ENCODE measurements at regions not wholly inside any gene's neighbourhood (a gene's known extent, or its start where the extent isn't known, plus 50 kb on each side); places are given as distances from the start of the nearest gene placed in this dataset.

DNA sequence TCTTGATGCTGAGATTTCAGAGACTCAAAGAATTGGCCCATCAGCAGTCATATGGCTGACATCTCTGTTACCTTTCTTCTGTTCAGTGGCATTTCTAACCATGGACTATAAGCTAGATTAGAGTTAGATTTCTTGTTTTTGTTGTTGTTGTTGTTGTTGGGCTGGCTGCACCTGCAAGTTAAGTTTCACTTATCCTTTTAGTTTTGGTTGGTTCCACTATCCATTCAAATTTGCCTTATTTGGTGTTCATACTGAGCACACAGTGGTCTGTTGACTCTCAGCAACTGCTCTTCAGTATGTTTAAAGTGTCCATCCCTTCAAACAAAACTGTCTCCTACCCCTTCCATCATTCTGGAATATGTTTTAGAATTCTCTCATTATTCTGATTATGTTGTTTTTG is 106.8 kb downstream of the ZFY start:
- TF ChIP-seq, protein P1, sequence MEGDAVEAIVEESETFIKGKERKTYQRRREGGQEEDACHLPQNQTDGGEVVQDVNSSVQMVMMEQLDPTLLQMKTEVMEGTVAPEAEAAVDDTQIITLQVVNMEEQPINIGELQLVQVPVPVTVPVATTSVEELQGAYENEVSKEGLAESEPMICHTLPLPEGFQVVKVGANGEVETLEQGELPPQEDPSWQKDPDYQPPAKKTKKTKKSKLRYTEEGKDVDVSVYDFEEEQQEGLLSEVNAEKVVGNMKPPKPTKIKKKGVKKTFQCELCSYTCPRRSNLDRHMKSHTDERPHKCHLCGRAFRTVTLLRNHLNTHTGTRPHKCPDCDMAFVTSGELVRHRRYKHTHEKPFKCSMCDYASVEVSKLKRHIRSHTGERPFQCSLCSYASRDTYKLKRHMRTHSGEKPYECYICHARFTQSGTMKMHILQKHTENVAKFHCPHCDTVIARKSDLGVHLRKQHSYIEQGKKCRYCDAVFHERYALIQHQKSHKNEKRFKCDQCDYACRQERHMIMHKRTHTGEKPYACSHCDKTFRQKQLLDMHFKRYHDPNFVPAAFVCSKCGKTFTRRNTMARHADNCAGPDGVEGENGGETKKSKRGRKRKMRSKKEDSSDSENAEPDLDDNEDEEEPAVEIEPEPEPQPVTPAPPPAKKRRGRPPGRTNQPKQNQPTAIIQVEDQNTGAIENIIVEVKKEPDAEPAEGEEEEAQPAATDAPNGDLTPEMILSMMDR (conservative IDR thresholded peaks at IDR 0.05; ENCODE audit: low read depth, low read length) = no peak
- TF ChIP-seq EZH2 (IDR thresholded peaks at IDR 0.05; ENCODE audit: low read length, unreplicated experiment) = no peak

Measured in PC-3 (cell line).